ENCODE measurements at regions not wholly inside any gene's neighbourhood (a gene's known extent, or its start where the extent isn't known, plus 50 kb on each side); places are given as distances from the start of the nearest gene placed in this dataset.

- Mint-ChIP-seq H3K4me3 (no peak overlapping the region), H3K27me3 (no peaks in the 10 kb centered on the region), H3K27ac (no peak overlapping the region), H3K4me1 (no peaks in the 10 kb centered on the region), H3K9me3 (peaks cover 1 to 10% (median 4%) of the 10 kb centered on the region in 5 donors), H3K36me3 (no peaks in the 10 kb centered on the region)
- H3K27me3 ChIP-seq (ENCODE audit: insufficient read depth, low read length, poor library complexity, severe bottlenecking) = no peaks in the 10 kb centered on the region
- H3K9me3 ChIP-seq (ENCODE audit: low read length) = no peaks in the 10 kb centered on the region
- H3K27ac ChIP-seq (ENCODE audit: low read depth, low read length) = no peak overlapping the region
- ChIA-PET POLR2A (no interaction called here), CTCF (no interaction called here)
- H3K36me3 ChIP-seq (ENCODE audit: insufficient read depth, low read length) = no peaks in the 10 kb centered on the region
- no peaks in the 10 kb centered on the region for H3K4me1 ChIP-seq (ENCODE audit: insufficient read depth, low read length)
- DNase-seq = no peak
- H3K4me3 ChIP-seq (ENCODE audit: low read length) = no peak overlapping the region
These were observed 781.1 kb downstream of the TUSC7 start for GRCh38 chr3:117490716-117491115.

DNA sequence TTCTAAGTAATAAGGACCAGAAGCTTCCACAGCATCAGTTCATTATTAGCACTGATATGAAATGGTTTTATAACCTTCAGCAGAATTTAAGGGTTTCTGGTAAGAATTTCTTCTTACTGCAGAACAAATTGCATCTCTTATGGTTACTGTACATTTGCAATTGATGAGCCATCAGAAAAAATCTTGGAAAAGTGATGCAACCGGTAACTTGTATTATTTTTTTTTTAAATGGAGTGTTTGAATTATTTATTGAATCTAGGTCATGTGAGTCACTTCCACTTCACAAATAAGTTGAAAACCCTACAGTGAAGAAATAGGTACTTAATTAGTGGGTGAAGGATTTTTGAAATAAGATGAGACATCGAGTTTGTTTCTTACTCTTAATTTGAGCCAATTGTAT is 786.0 kb downstream of the TUSC7 start:
- H3K9me3 Mint-ChIP-seq = peaks cover 0 to 16% (median 5%) of the 10 kb centered on the region in 5 donors
- H3K27me3 ChIP-seq (ENCODE audit: insufficient read depth, low read length, poor library complexity, severe bottlenecking) = no peaks in the 10 kb centered on the region
- H3K36me3 ChIP-seq (ENCODE audit: insufficient read depth, low read length) = no peaks in the 10 kb centered on the region
- H3K4me1 Mint-ChIP-seq = no peaks in the 10 kb centered on the region
- H3K4me1 ChIP-seq (ENCODE audit: insufficient read depth, low read length) = no peaks in the 10 kb centered on the region
- peaks cover 0 to 1% of the 10 kb centered on the region in 2 donors for H3K27me3 Mint-ChIP-seq
- ChIA-PET CTCF (no interaction called here), POLR2A (no interaction called here)
- no peak for DNase-seq
- H3K27ac Mint-ChIP-seq = no peak overlapping the region
- no peak overlapping the region for H3K27ac ChIP-seq (ENCODE audit: low read depth, low read length)
- H3K36me3 Mint-ChIP-seq = no peaks in the 10 kb centered on the region
- no peaks in the 10 kb centered on the region for H3K9me3 ChIP-seq (ENCODE audit: low read length)
- H3K4me3 ChIP-seq (ENCODE audit: low read length) = no peak overlapping the region
- no peak overlapping the region for H3K4me3 Mint-ChIP-seq

DNA sequence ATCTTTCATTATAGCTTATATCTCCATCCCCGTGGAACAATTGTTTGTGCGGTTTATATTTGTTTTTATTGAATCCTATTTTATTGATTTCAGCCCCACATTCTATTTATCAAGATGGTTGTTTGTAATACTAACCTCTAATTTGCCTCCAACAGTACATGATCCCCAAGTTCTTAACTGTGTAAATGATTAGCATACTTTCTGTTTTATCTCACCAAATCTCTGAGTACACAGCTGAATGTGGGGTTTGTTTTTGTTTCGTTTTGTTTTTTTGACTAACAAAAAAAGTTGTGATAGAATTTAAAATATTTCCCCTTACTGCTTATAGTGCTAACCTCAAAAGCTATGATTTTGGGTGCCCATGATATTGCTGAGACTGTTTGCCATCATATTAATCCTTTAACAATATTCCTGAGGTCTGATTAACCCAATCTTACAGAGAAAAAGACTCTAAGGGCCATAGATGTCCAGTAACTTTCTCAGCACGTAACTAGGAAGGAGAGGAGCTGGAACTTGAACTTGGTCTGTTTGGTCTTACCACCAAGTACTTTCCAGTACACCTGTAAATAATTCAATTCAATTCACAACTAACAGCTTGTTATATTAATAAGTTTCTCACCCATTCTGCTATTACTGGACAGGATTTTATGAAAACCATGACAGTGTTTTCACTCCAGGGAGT is 789.8 kb downstream of the TUSC7 start:
- H3K27me3 Mint-ChIP-seq = peaks cover 0 to 1% of the 10 kb centered on the region in 2 donors
- Histone ChIP-seq H3K9me3 (ENCODE audit: low read length) (no peaks in the 10 kb centered on the region), H3K4me3 (ENCODE audit: low read length) (no peak overlapping the region), H3K27ac (ENCODE audit: low read depth, low read length) (no peak overlapping the region), H3K36me3 (ENCODE audit: insufficient read depth, low read length) (no peaks in the 10 kb centered on the region), H3K27me3 (ENCODE audit: insufficient read depth, low read length, poor library complexity, severe bottlenecking) (no peaks in the 10 kb centered on the region), H3K4me1 (ENCODE audit: insufficient read depth, low read length) (no peaks in the 10 kb centered on the region)
- no peaks in the 10 kb centered on the region for H3K4me1 Mint-ChIP-seq
- H3K36me3 Mint-ChIP-seq = no peaks in the 10 kb centered on the region
- H3K4me3 Mint-ChIP-seq = no peak overlapping the region
- DNase-seq = no peak
- ChIA-PET POLR2A (no interaction called here), CTCF (no interaction called here)
- no peak overlapping the region for H3K27ac Mint-ChIP-seq
- H3K9me3 Mint-ChIP-seq = peaks cover 0 to 23% (median 7%) of the 10 kb centered on the region in 5 donors

DNA sequence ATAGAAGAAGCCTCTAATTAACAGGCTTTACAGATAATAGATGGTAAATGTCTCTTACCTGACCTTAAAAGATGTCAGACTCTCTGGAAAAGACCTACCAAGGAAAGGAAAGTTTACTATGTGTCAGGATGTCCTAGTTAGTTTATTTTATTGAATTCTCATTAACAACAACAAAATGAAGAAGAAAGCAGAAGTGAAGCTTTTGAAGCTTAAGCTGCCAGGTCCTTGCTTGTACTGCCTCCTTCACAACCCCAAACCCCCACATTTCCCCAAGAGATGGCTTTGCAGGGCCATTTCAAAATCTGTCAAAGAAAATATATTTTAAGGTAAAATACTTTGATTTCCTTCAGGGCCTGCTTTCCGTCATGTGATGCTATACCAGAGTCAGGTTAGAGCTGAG is 798.4 kb downstream of the TUSC7 start:
- H3K27me3 ChIP-seq (ENCODE audit: insufficient read depth, low read length, poor library complexity, severe bottlenecking) = no peaks in the 10 kb centered on the region
- peaks cover 0 to 9% (median 0%) of the 10 kb centered on the region in 5 donors for H3K9me3 Mint-ChIP-seq
- CTCF ChIA-PET = no interaction called here
- H3K27ac Mint-ChIP-seq = no peak overlapping the region
- no peaks in the 10 kb centered on the region for H3K9me3 ChIP-seq (ENCODE audit: low read length)
- H3K27me3 Mint-ChIP-seq = no peaks in the 10 kb centered on the region
- no peak overlapping the region for H3K4me3 Mint-ChIP-seq
- DNase-seq = no peak
- no peak overlapping the region for H3K4me3 ChIP-seq (ENCODE audit: low read length)
- H3K27ac ChIP-seq (ENCODE audit: low read depth, low read length) = no peak overlapping the region
- no peaks in the 10 kb centered on the region for H3K4me1 Mint-ChIP-seq
- H3K4me1 ChIP-seq (ENCODE audit: insufficient read depth, low read length) = no peaks in the 10 kb centered on the region
- POLR2A ChIA-PET = no interaction called here
- H3K36me3 ChIP-seq (ENCODE audit: insufficient read depth, low read length) = no peaks in the 10 kb centered on the region
- H3K36me3 Mint-ChIP-seq = no peaks in the 10 kb centered on the region

DNA sequence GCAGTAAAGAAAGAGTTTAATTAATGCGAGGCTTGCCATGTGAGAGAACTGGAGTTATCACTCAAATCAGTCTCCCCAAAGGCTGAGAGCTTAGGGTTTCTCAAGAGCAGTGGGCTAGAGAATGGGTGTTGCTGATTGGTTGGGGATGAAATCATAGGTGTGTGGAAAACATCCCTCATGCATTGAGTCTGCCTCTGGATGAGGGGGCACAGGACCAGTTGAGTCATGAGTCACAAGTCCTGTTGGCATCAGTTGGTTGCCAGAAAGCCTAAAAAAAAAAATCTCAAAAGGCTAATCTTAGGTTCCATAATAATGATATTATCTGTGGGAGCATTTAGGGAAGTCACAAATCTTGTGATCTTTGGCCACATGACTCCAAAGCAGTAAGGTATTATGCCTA is 800.3 kb downstream of the TUSC7 start:
- H3K4me3 ChIP-seq (ENCODE audit: low read length) = no peak overlapping the region
- no peak overlapping the region for H3K4me3 Mint-ChIP-seq
- H3K36me3 ChIP-seq (ENCODE audit: insufficient read depth, low read length) = no peaks in the 10 kb centered on the region
- DNase-seq = no peak
- no peaks in the 10 kb centered on the region for H3K27me3 ChIP-seq (ENCODE audit: insufficient read depth, low read length, poor library complexity, severe bottlenecking)
- H3K27ac ChIP-seq (ENCODE audit: low read depth, low read length) = no peak overlapping the region
- no peaks in the 10 kb centered on the region for H3K4me1 Mint-ChIP-seq
- H3K9me3 ChIP-seq (ENCODE audit: low read length) = no peaks in the 10 kb centered on the region
- ChIA-PET CTCF (no interaction called here), POLR2A (no interaction called here)
- no peaks in the 10 kb centered on the region for H3K4me1 ChIP-seq (ENCODE audit: insufficient read depth, low read length)
- H3K9me3 Mint-ChIP-seq = peaks cover 0 to 19% (median 0%) of the 10 kb centered on the region in 5 donors
- H3K27ac Mint-ChIP-seq = no peak overlapping the region
- H3K27me3 Mint-ChIP-seq = no peaks in the 10 kb centered on the region
- no peaks in the 10 kb centered on the region for H3K36me3 Mint-ChIP-seq

DNA sequence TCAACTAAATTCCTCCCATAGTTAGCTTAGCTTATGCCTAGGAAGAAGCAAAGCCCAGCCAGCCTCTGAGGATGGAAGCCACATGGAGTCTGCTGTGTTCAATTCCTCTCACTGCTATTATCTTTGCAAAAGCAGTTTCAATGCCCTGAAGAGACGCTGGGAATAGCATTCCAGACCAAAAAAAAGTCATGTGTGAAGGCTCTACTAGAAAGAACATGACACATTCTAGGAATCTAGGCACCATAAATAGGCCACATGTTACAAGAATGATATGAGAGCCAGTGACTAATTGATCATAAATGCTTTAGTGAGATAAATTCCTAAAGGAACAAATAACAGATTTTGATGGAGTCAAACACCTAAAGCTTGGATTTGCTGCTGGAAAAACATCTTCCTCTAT is 800.8 kb downstream of the TUSC7 start:
- H3K4me1 ChIP-seq (ENCODE audit: insufficient read depth, low read length) = no peaks in the 10 kb centered on the region
- no peaks in the 10 kb centered on the region for H3K4me1 Mint-ChIP-seq
- ChIA-PET POLR2A (no interaction called here), CTCF (no interaction called here)
- no peak overlapping the region for H3K4me3 Mint-ChIP-seq
- H3K27ac ChIP-seq (ENCODE audit: low read depth, low read length) = no peak overlapping the region
- no peaks in the 10 kb centered on the region for H3K27me3 ChIP-seq (ENCODE audit: insufficient read depth, low read length, poor library complexity, severe bottlenecking)
- H3K36me3 ChIP-seq (ENCODE audit: insufficient read depth, low read length) = no peaks in the 10 kb centered on the region
- H3K27ac Mint-ChIP-seq = no peak overlapping the region
- H3K36me3 Mint-ChIP-seq = no peaks in the 10 kb centered on the region
- no peak for DNase-seq
- no peaks in the 10 kb centered on the region for H3K9me3 ChIP-seq (ENCODE audit: low read length)
- no peaks in the 10 kb centered on the region for H3K27me3 Mint-ChIP-seq
- H3K9me3 Mint-ChIP-seq = peaks cover 0 to 19% (median 0%) of the 10 kb centered on the region in 5 donors
- H3K4me3 ChIP-seq (ENCODE audit: low read length) = no peak overlapping the region

DNA sequence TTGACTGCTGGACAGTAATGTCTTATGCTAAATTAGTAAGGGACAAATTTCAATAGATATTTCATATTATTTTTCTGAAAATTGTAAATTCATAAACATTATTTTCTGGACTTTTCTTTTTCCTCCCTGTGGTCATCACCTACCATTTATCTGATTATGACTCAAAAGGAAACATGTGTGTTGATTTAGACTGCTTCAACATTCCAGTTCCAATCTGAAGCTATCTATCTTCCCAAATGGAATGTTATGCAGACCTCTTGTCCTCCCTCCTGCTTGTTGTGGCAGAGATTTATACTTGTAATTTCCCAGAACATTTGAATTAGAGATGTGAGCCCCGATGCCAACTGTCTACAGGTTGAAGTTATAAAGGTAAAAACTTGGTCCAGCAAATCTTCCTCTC is 803.4 kb downstream of the TUSC7 start:
- no peaks in the 10 kb centered on the region for H3K36me3 Mint-ChIP-seq
- CTCF ChIA-PET = no interaction called here

DNA sequence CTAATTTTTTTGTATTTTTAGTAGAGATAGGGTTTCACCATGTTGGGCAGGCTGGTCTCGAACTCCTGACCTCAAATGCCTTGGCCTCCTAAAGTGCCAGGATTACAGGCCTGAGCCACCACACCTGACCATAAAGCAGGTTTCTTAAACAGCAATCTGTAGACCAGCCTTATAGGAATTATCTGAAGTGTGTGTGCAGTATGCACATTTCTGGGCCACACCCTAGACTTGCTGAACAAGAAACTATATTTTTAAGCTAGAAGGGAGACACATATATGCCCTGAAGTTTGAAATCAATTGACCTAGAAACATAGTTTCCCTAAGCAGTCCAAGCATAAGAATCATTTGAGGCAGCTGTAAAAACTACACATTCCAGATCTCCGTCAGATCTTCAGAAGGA is 805.7 kb downstream of the TUSC7 start:
- CTCF ChIA-PET = no interaction called here
- Mint-ChIP-seq H3K4me3 (no peak overlapping the region), H3K27ac (no peak overlapping the region), H3K9me3 (peaks cover 0 to 16% (median 3%) of the 10 kb centered on the region in 5 donors), H3K27me3 (no peaks in the 10 kb centered on the region), H3K36me3 (no peaks in the 10 kb centered on the region), H3K4me1 (no peaks in the 10 kb centered on the region)
- Histone ChIP-seq H3K36me3 (ENCODE audit: insufficient read depth, low read length) (no peaks in the 10 kb centered on the region), H3K4me3 (ENCODE audit: low read length) (no peak overlapping the region), H3K27me3 (ENCODE audit: insufficient read depth, low read length, poor library complexity, severe bottlenecking) (no peaks in the 10 kb centered on the region), H3K4me1 (ENCODE audit: insufficient read depth, low read length) (no peaks in the 10 kb centered on the region), H3K9me3 (ENCODE audit: low read length) (no peaks in the 10 kb centered on the region), H3K27ac (ENCODE audit: low read depth, low read length) (no peak overlapping the region)
- no peak for DNase-seq
- POLR2A ChIA-PET = no interaction called here

More for the DNA sequence above, 803.4 kb downstream of the TUSC7 start:
- H3K4me3 ChIP-seq (ENCODE audit: low read length) = no peak overlapping the region
- no peak for DNase-seq
- Mint-ChIP-seq H3K27me3 (no peaks in the 10 kb centered on the region), H3K4me3 (no peak overlapping the region), H3K9me3 (peaks cover 0 to 21% (median 5%) of the 10 kb centered on the region in 5 donors), H3K4me1 (no peaks in the 10 kb centered on the region), H3K27ac (no peak overlapping the region)
- no peaks in the 10 kb centered on the region for H3K36me3 ChIP-seq (ENCODE audit: insufficient read depth, low read length)
- no peaks in the 10 kb centered on the region for H3K4me1 ChIP-seq (ENCODE audit: insufficient read depth, low read length)
- POLR2A ChIA-PET = no interaction called here
- no peak overlapping the region for H3K27ac ChIP-seq (ENCODE audit: low read depth, low read length)
- no peaks in the 10 kb centered on the region for H3K27me3 ChIP-seq (ENCODE audit: insufficient read depth, low read length, poor library complexity, severe bottlenecking)
- H3K9me3 ChIP-seq (ENCODE audit: low read length) = no peaks in the 10 kb centered on the region

- ChIA-PET CTCF (no interaction called here), POLR2A (no interaction called here)
- Mint-ChIP-seq H3K4me3 (no peak overlapping the region), H3K4me1 (no peaks in the 10 kb centered on the region), H3K27ac (no peak overlapping the region), H3K36me3 (peaks cover 0 to 1% (median 0%) of the 10 kb centered on the region in 3 donors), H3K27me3 (no peaks in the 10 kb centered on the region), H3K9me3 (peaks cover 2 to 23% (median 3%) of the 10 kb centered on the region in 5 donors)
- DNase-seq = no peak
- Histone ChIP-seq H3K36me3 (ENCODE audit: insufficient read depth, low read length) (no peaks in the 10 kb centered on the region), H3K9me3 (ENCODE audit: low read length) (no peaks in the 10 kb centered on the region), H3K4me1 (ENCODE audit: insufficient read depth, low read length) (no peaks in the 10 kb centered on the region), H3K27me3 (ENCODE audit: insufficient read depth, low read length, poor library complexity, severe bottlenecking) (no peaks in the 10 kb centered on the region), H3K27ac (ENCODE audit: low read depth, low read length) (no peak overlapping the region), H3K4me3 (ENCODE audit: low read length) (no peak overlapping the region)
These were observed 808.8 kb downstream of the TUSC7 start for GRCh38 chr3:117518364-117518763.

Measured in CD8-positive, alpha-beta memory T cell (primary cell).